Activated T-cell treated with anti-CD3 and anti-CD28 coated beads, Interleukin-2, amount 50 U/mL, for 48 hours (primary cell): ENCODE measurements at regions not wholly inside any gene's neighbourhood (a gene's known extent, or its start where the extent isn't known, plus 50 kb on each side); places are given as distances from the start of the nearest gene placed in this dataset.
A peak's percentile ranks its signal among the peaks of the same experiment; 100 is the strongest.

Experiments used
- DNase-seq, 2 experiments: peaks; one replicate each; pipeline ENCODE4 v3.0.0-alpha.2; 2020

DNA sequence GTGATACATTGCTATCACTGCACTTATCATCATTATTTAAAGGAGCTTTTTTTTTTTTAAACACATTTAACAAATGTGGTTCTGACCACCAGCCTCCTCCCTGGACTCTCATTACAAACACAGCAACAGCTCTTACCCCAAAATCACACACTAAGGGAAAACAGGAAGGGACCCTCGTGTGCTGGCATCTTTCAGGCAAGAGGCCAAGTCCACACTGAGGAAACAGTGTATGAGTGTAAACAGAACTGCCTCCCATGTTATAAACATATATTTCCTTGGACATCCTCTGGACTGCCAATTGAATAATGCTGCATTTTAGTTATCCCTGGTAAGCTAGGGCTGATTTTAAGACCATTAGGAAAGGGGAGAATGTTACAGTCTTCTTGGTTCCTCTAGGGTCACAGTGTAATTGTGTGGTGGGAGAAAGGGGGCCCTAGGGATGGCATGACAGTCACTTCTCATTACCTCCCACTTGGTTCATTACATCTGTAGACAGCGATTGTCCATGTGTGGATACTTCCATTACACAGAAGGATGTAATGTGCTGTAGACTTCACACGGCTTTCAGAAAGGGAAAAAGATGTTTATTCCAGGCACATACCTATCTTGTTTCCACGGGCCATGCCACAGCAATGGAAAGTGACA, 244.6 kb upstream of the TET2 start:
- DNase-seq = no peak

- no peak for DNase-seq
Observed at GRCh38 chr4:104905065-104905464, 241.6 kb upstream of the TET2 start.

DNA sequence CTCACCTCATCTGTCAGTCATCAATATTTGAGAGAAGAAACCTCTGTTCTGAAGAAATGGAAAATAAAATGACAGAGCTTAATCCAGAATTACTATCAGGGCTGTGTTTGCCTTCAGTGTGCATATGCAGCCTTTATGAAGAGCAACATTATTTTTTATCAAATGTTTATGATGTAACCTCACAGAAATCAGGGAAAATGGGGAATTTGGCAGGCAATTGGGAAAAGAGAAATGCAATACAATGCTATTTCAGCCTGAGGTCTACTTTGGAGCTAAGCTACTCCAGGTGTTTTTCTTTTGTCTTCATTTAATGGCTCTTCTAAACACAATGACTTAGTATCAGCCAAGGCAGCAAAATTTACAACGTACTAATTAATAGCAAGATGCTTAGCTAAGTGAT, 241.1 kb upstream of the TET2 start:
- DNase-seq = no peak

DNA sequence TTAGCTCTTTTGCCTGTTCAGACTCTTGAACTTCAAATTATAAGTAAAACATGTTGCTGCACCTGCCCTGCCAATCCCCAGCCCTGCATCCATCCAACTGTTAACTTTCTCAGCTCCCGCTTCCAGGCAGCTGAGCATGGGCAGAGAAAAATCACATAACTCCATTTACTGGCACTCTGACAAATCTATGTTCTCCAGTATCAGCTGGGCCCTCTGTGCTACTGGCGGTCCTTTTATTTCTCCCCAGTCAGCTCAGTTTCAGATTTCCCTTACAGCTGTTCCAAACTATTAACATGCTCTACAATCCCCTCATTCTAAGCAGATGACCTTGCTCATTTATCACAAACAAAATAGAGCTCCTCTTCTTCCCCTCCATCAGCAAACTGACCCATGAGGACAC, 240.4 kb upstream of the TET2 start:
- no peak for DNase-seq

GRCh38 chr4:104907074-104907649, 239.5 kb upstream of the TET2 start:
- DNase-seq = no peak

DNA sequence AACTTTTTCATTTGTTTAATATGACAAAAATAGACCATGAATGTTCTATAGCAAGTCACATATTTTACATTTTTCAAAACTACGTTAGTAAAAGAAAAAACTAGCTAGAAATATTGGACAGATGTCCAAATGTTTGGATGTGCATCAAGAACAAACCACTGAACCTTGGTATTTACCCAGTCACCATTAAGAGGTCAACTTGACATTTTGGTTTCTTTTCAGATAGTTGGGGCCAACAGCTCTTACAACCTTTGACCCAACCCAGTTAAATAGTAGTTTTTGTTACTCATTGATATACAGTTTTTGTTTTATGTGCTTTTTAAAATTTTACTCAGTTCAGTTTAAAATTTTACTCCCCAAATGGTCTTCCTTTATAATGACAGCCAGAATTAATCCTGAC, 238.7 kb upstream of the TET2 start:
- DNase-seq = no peak

GRCh38 chr4:104909376-104909775, 237.3 kb upstream of the TET2 start:
- no peak for DNase-seq

DNA sequence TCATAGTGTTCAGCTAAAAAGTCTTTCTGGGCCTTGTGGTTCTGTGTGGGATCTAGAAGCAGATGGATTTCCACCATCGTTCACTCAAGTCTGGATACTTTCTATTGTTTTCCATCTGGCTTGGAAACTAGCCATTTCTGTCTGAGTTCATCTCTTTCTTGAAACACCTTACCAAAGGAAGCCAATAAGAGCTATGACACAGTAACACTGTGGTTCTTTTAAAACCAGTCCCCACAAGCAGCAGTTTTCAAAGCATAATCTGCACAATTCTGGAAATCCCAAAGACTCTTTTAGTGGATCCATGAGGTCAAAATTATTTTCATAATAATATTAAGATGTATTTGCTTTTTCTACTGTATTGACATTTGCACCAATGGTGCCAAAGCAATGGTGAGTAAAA, 234.2 kb upstream of the TET2 start:
- no peak for DNase-seq

GRCh38 chr4:104915373-104915772, 231.3 kb upstream of the TET2 start:
- no peak for DNase-seq

- DNase-seq = no peak
Observed at GRCh38 chr4:104915864-104916263, 230.8 kb upstream of the TET2 start.

DNA sequence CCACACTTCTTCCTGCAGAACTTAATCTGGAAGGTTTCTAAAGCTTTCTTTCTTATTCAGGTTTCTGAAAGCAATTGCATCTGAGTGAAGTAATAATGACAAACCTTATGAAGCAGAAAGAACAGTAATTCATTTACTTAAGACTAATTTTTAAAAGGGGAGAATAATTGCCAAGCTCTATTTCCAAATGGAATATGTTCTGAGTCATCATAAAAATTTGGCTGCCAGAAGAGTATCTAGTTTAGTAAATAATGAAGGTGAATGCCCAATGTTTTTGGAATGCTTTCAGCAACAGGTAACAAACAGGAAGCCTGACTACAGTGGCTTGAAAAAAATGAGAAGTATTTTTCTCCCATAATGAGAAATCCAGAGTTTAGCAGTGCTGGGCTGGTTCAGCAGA, 227.3 kb upstream of the TET2 start:
- DNase-seq = no peak

- no peak for DNase-seq
Observed at GRCh38 chr4:104930298-104930697, 216.4 kb upstream of the TET2 start.

DNA sequence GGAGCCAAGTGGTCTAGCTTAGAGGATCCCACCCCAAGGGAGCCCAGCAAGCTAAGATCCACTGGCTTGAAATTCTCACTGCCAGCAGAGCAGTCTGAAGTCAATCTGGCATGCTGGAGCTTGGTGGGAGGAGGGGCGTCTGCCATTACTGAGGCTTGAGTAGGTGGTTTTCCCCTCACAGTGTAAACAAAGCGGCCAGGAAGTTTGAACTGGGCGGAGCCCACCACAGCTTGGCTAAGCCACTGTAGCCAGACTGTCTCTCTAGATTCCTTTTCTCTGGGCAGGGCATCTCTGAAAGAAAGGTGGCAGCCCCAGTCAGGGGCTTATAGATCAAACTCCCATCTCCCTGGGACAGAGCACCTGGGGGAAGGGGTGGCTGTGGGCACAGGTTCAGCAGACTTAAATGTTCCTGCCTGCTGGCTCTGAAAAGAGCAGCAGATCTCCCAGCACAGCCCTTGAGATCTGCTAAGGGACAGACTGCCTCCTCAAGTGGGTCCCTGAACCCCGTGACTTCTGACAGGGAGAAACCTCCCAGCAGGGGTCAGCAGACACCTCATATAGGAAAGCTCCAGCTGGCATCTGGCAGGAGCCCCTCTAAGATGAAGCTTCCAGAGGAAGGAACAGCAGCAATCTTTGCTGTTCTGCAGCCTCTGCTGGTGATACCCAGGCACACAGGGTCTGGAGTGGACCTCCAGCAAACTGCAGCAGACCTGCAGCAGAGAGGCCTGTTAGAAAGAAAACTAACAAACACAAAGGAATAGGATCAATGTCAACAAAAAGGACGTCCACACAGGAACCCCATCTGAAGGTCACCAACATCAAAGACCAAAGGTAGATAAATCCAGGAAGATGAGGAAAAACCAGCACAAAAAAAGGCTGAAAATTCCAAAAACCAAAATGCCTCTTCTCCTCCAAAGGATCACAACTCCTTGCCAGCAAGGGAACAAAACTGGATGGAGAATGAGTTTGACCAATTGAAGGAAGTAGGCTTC, 215.6 kb upstream of the TET2 start:
- DNase-seq = peak; percentile 56 to 60

- DNase-seq = no peak
Observed at GRCh38 chr4:104938624-104939023, 208.1 kb upstream of the TET2 start.

- no peak for DNase-seq
Observed at GRCh38 chr4:104940927-104941326, 205.7 kb upstream of the TET2 start.

- no peak for DNase-seq
Observed at GRCh38 chr4:104941661-104942062, 205.0 kb upstream of the TET2 start.

GRCh38 chr4:104942990-104943743, 203.5 kb upstream of the TET2 start:
- DNase-seq = no peak

DNA sequence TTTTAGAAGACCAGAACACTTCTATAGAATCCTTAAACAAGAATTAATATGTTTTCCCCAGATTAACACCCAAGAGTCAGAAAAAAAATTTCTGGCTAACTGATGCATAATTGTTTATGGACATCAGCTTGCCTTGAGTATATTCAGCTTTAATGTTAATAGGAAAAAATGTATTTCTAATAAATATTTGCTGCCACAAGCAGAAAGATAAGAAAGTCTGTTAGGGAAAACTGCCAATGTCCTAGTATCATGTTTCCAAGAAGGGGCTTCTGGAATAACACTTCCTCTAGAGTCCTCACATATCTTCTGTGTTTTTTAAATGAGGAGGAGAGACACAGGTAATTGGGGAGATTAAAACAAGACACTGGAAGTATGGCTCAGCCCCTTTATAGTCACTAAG, 202.1 kb upstream of the TET2 start:
- DNase-seq = no peak

GRCh38 chr4:104964410-104965175, 182.1 kb upstream of the TET2 start:
- DNase-seq = no peak

GRCh38 chr4:104966349-104967033, 180.2 kb upstream of the TET2 start:
- no peak for DNase-seq

GRCh38 chr4:104967034-104967401, 179.7 kb upstream of the TET2 start:
- peak in 1 of 2 experiments; percentile 25 for DNase-seq
